ENCODE measurements at regions not wholly inside any gene's neighbourhood (a gene's known extent, or its start where the extent isn't known, plus 50 kb on each side); places are given as distances from the start of the nearest gene placed in this dataset.

GRCh38 chr10:132115732-132116131 lies 50.0 kb downstream of the JAKMIP3 start:
- DNase-seq (ENCODE audit: low spot score), result peak; percentile 54
- intact Hi-C loops (cut with DNase I), result no loop called here
- ATAC-seq, result no peak

- no peak for ATAC-seq
- no peak for DNase-seq (ENCODE audit: low spot score)
These were observed 51.4 kb downstream of the JAKMIP3 start for GRCh38 chr10:132117146-132117545.

DNA sequence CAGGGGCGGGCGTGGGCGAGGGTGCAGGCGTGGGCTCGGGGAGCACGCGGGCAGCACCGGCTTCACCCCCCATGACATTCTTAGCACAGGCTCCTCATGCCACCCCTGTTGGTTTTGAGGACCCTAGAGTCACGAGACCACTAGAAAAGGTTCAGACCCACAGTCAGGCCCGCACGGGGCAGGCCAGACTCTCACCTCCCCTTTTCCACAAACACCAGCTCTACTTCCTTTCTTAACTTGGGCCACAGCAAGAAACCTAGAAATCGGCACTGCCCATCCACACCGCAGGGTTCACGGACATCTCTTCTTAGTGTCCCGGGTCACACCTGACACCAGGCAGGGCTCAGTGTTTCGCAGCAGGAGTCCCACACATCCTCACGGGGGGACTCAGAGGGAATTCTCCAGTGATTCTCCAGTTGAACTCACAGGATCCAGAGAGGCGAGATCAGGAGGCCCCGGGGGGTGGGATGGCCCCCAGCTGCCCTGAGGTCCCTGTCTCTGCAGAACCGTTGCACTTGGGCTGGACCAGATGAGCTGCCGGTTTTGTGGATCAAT lies 52.0 kb downstream of the JAKMIP3 start:
- intact Hi-C loops (cut with DNase I), result no loop called here
- ATAC-seq (no peak), DNase-seq (ENCODE audit: low spot score) (no peak)

More at GRCh38 chr10:132117146-132117545, 51.4 kb downstream of the JAKMIP3 start:
- intact Hi-C loops (cut with DNase I), result no loop called here

- intact Hi-C loops (cut with DNase I), result no loop called here
- no peak for ATAC-seq
- no peak for DNase-seq (ENCODE audit: low spot score)
These were observed 52.6 kb downstream of the JAKMIP3 start for GRCh38 chr10:132118366-132118765.

DNA sequence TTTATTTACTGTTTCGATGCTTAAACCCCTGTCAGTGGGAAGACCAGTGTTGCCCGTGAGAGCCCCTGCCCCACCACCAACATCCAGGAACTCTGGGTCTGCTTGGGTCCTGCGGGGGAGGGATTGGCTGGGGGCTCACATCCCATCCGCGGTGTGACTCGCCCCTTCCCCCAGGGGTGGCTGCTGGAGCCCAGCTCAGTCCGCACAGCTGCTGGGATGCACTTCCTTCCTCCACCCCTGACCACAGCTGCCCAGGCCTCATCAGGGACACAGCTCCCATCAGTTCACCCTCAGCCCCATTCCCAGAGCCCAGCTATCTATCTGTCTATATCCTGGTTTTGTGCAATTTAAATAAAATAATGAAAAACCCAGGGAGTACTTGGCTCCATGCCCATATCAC lies 54.5 kb downstream of the JAKMIP3 start:
- DNase-seq (ENCODE audit: low spot score), result no peak
- intact Hi-C loops (cut with DNase I), result no loop called here
- no peak for ATAC-seq

GRCh38 chr10:132120734-132121510 lies 55.2 kb downstream of the JAKMIP3 start:
- ATAC-seq, result peak; percentile 17
- DNase-seq (ENCODE audit: low spot score), result no peak
- intact Hi-C loops (cut with DNase I), result no loop called here

GRCh38 chr10:132121511-132121830 lies 55.7 kb downstream of the JAKMIP3 start:
- ATAC-seq (no peak), DNase-seq (ENCODE audit: low spot score) (no peak)
- intact Hi-C loops (cut with DNase I), result no loop called here

GRCh38 chr10:132122097-132122861 lies 56.5 kb downstream of the JAKMIP3 start:
- ATAC-seq, result no peak
- intact Hi-C loops (cut with DNase I), result no loop called here
- no peak for DNase-seq (ENCODE audit: low spot score)

DNA sequence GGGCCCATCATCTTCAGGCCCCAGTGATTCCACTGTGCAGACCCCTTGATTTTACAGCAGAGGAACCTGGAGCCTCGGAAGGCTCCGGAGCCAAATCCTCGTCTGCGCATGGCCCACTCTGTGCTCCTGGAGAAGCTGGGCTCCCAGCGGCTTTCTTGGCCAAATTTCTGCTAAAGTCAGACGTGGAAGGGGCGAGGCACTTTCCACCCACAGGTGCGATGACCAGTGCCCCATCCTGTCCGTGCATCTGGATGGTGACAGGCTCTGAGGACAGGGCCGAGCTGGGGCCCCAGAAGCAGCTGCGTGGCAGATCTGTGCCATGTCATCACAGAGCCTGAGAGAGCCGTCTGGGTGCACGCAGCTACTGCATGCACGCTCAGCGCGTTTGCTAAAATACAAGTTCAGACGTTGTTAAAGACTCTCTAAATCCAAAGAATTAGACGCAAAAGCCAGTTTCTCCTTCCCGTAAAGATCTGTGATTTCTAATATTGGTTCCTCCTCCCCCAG lies 57.2 kb downstream of the JAKMIP3 start:
- no peak for DNase-seq (ENCODE audit: low spot score)

GRCh38 chr10:132123606-132124005 lies 57.9 kb downstream of the JAKMIP3 start:
- DNase-seq (ENCODE audit: low spot score) (no peak), ATAC-seq (no peak)
- intact Hi-C loops (cut with DNase I), result no loop called here

More for the DNA sequence above, 57.2 kb downstream of the JAKMIP3 start:
- no peak for ATAC-seq
- intact Hi-C loops (cut with DNase I), result no loop called here

GRCh38 chr10:132124201-132124920 lies 58.6 kb downstream of the JAKMIP3 start:
- DNase-seq (ENCODE audit: low spot score) (no peak), ATAC-seq (no peak)
- intact Hi-C loops (cut with DNase I), result no loop called here

DNA sequence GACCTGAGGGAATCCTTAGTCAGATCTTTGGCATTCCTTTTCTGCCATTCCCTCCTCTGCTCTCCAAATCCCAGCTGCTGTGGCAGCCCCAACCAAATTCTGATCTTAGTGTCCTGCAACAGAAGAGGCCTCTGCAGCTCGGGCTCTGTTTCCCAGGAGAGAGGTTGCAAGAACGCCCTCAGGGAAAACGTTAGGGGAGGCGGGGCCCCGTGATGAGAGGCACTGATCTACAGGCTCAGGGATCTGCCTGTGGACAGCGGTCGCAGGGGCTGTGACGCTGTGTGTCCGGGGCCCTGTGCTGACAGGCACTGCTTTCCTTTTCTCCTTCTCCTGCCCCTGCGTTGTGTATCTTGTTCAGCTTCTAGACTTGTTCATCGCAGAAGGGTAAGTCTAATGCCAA lies 57.3 kb upstream of the DPYSL4 start:
- intact Hi-C loops (cut with DNase I), result no loop called here
- ATAC-seq, result no peak
- no peak for DNase-seq (ENCODE audit: low spot score)

DNA sequence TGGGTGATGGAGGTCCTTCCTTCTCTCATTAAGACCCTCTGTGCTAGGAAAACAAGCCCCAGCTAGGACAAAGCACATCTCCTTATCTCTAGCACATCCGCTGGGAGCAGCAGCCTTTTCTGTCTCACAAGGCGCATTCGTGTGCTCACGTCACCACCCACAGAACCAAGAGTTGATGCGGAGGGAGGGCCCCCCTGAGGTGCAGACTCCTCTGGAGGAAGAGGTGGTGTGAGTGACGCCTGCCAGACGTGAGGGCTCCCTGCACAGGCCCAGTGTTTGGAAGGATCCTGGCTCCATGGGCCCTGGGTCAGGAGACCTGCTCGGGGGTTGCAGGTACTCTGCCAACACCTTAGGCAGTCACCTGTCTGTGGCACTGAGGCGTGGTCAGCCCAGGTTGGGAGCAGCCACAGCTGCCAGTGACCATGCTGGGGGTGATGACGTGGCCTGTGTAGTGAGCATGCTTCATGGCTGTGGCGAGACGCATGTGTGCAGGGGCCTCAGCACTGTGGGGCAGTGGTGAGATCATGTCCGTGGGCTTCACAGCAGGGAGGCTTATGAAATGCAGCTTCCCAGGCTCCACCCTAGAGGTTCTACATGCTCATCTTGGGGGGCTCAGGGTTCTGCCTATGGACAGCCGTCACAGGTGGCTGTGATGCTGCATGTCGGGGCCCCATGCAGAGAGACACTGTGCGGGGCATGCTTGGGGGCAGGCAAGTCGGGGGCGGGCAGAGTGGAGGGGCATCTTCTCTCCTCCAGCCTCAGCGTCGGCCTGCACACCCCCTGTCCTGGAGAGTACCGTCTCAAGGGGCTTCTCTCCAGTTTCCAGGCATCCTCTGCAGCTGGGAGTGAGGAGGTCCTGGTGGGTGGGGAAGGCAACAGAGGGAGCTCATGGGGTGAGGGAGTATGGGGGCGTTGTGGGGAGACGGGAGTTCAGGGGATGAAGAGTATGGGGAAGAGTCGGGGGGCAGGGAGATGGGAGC lies 56.2 kb upstream of the DPYSL4 start:
- ATAC-seq (no peak), DNase-seq (ENCODE audit: low spot score) (no peak)
- intact Hi-C loops (cut with DNase I), result no loop called here

GRCh38 chr10:132131581-132132420 lies 54.9 kb upstream of the DPYSL4 start:
- intact Hi-C loops (cut with DNase I), result no loop called here
- ATAC-seq (no peak), DNase-seq (ENCODE audit: low spot score) (no peak)

DNA sequence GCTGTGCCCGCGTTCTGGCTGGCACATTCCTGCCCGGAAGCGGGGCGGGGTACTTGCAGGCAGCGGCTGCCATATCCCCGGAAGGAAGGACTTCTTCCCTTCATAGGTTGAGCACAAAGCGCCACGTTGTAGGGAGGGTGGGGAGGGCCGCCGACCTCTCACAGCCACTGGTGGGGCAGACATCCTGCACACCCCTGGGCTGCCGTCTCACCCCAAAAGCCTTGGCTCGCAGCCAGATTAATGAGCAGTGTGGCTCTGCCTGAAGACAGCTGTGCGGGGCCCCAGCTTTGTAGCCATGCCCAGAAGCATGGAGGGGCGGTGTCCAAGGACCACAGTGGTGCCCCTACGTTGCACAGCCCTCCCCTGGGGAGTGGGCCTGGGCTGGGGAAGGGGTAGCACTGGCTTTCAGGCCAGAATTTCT lies 54.3 kb upstream of the DPYSL4 start:
- no peak for DNase-seq (ENCODE audit: low spot score)
- intact Hi-C loops (cut with DNase I), result no loop called here
- no peak for ATAC-seq

DNA sequence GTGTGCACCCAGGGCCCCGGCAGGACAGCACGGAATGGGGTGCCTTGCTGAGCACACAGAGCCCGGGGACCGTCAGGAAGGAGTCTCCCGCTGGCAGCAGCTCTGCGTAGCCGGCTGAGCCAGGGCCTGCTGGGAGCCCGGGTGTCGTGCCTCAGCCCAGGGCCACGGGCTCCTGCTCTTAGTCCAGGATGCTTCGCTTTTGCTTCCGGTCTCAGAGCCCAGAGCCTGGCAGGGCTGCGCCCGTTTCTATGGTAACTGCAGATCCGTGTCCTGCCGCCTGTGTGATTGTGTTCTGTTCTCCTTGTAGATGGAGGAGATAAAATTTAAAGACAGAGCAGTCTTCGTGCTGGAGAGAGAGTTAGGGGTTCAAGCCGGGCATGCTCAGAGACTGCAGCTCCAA lies 53.7 kb upstream of the DPYSL4 start:
- intact Hi-C loops (cut with DNase I), result no loop called here
- no peak for ATAC-seq
- DNase-seq (ENCODE audit: low spot score), result no peak

- ATAC-seq, result no peak
These were observed 53.1 kb upstream of the DPYSL4 start for GRCh38 chr10:132133449-132134240.

More at GRCh38 chr10:132133449-132134240, 53.1 kb upstream of the DPYSL4 start:
- intact Hi-C loops (cut with DNase I), result no loop called here
- DNase-seq (ENCODE audit: low spot score), result no peak

Data from sciatic nerve (tissue), 2 donors.